ENCODE measurements at regions not wholly inside any gene's neighbourhood (a gene's known extent, or its start where the extent isn't known, plus 50 kb on each side); places are given as distances from the start of the nearest gene placed in this dataset.

GRCh38 chr5:171619744-171620143 lies 165.9 kb upstream of the SMIM23 start:
- TF ChIP-seq RAD21 (conservative IDR thresholded peaks at IDR 0.05) (no peak), EP300 (conservative IDR thresholded peaks at IDR 0.05; ENCODE audit: poor library complexity, severe bottlenecking) (no peak)
- Histone ChIP-seq H3K27me3 (ENCODE audit: insufficient read depth, low read depth, low read length) (peaks cover 28% of the 10 kb centered on the region), H3K36me3 (ENCODE audit: insufficient read depth, low read length) (no peaks in the 10 kb centered on the region), H3K4me2 (ENCODE audit: low read length) (no peak overlapping the region), H3K9ac (ENCODE audit: low read length) (no peak overlapping the region), H3K9me2 (ENCODE audit: insufficient read depth, low read length) (no peaks in the 10 kb centered on the region), H2AFZ (ENCODE audit: low read depth, low read length) (no peak overlapping the region), H3K4me3 (ENCODE audit: low read length) (no peak overlapping the region), H3F3A (ENCODE audit: insufficient read depth, low read length, poor library complexity, severe bottlenecking) (no peaks in the 10 kb centered on the region), H3K9me3 (ENCODE audit: low read length) (no peaks in the 10 kb centered on the region), H4K20me1 (ENCODE audit: insufficient read depth) (no peaks in the 10 kb centered on the region), H3K79me2 (replicated peaks; ENCODE audit: insufficient read depth, low read length) (no peaks in the 10 kb centered on the region), H3K27ac (ENCODE audit: low read length) (no peak overlapping the region)

GRCh38 chr5:171622010-171622409 lies 163.6 kb upstream of the SMIM23 start:
- Histone ChIP-seq H3K79me2 (replicated peaks; ENCODE audit: insufficient read depth, low read length) (no peaks in the 10 kb centered on the region), H3K9me3 (ENCODE audit: low read length) (no peaks in the 10 kb centered on the region), H4K20me1 (ENCODE audit: insufficient read depth) (no peaks in the 10 kb centered on the region), H3K9me2 (ENCODE audit: insufficient read depth, low read length) (no peaks in the 10 kb centered on the region), H3F3A (ENCODE audit: insufficient read depth, low read length, poor library complexity, severe bottlenecking) (no peaks in the 10 kb centered on the region), H3K4me2 (ENCODE audit: low read length) (no peak overlapping the region), H3K4me3 (ENCODE audit: low read length) (no peak overlapping the region), H3K27ac (ENCODE audit: low read length) (no peak overlapping the region), H3K9ac (ENCODE audit: low read length) (no peak overlapping the region), H2AFZ (ENCODE audit: low read depth, low read length) (no peak overlapping the region), H3K27me3 (ENCODE audit: insufficient read depth, low read depth, low read length) (peaks cover 42% of the 10 kb centered on the region), H3K36me3 (ENCODE audit: insufficient read depth, low read length) (no peaks in the 10 kb centered on the region)
- TF ChIP-seq CTCF (IDR thresholded peaks at IDR 0.05; ENCODE audit: poor library complexity, severe bottlenecking), result no peak
- no peak for TF ChIP-seq RAD21 (conservative IDR thresholded peaks at IDR 0.05)
- no peak for TF ChIP-seq EZH2 (IDR thresholded peaks at IDR 0.05; ENCODE audit: borderline replicate concordance, insufficient read depth, low read length, poor library complexity, severe bottlenecking)
- TF ChIP-seq TAF1 (IDR thresholded peaks at IDR 0.05; ENCODE audit: low read depth), result no peak
- no peak for TF ChIP-seq POLR2AphosphoS5 (IDR thresholded peaks at IDR 0.05)
- TF ChIP-seq SMC3 (conservative IDR thresholded peaks at IDR 0.05; ENCODE audit: poor library complexity), result no peak
- no peak for TF ChIP-seq REST (IDR thresholded peaks at IDR 0.05; ENCODE audit: borderline replicate concordance)
- no peak for TF ChIP-seq EP300 (conservative IDR thresholded peaks at IDR 0.05; ENCODE audit: poor library complexity, severe bottlenecking)

GRCh38 chr5:171623107-171623506 lies 162.5 kb upstream of the SMIM23 start:
- peaks cover 47% of the 10 kb centered on the region for H3K27me3 ChIP-seq (ENCODE audit: insufficient read depth, low read depth, low read length)
- H3K9me3 ChIP-seq (ENCODE audit: low read length), result no peaks in the 10 kb centered on the region

More at GRCh38 chr5:171623107-171623506, 162.5 kb upstream of the SMIM23 start:
- Histone ChIP-seq H4K20me1 (ENCODE audit: insufficient read depth) (no peaks in the 10 kb centered on the region), H2AFZ (ENCODE audit: low read depth, low read length) (no peak overlapping the region), H3K9ac (ENCODE audit: low read length) (no peak overlapping the region), H3K4me3 (ENCODE audit: low read length) (no peak overlapping the region), H3K36me3 (ENCODE audit: insufficient read depth, low read length) (no peaks in the 10 kb centered on the region), H3K9me2 (ENCODE audit: insufficient read depth, low read length) (no peaks in the 10 kb centered on the region), H3K4me2 (ENCODE audit: low read length) (no peak overlapping the region), H3K27ac (ENCODE audit: low read length) (no peak overlapping the region), H3F3A (ENCODE audit: insufficient read depth, low read length, poor library complexity, severe bottlenecking) (no peaks in the 10 kb centered on the region), H3K79me2 (replicated peaks; ENCODE audit: insufficient read depth, low read length) (no peaks in the 10 kb centered on the region)
- TF ChIP-seq REST (IDR thresholded peaks at IDR 0.05; ENCODE audit: borderline replicate concordance) (no peak), TAF1 (IDR thresholded peaks at IDR 0.05; ENCODE audit: low read depth) (no peak), SMC3 (conservative IDR thresholded peaks at IDR 0.05; ENCODE audit: poor library complexity) (no peak), POLR2AphosphoS5 (IDR thresholded peaks at IDR 0.05) (no peak), RAD21 (conservative IDR thresholded peaks at IDR 0.05) (no peak), MXI1 (conservative IDR thresholded peaks at IDR 0.05; ENCODE audit: poor library complexity, severe bottlenecking) (no peak), CTCF (IDR thresholded peaks at IDR 0.05; ENCODE audit: poor library complexity, severe bottlenecking) (no peak), EP300 (conservative IDR thresholded peaks at IDR 0.05; ENCODE audit: poor library complexity, severe bottlenecking) (no peak), EZH2 (IDR thresholded peaks at IDR 0.05; ENCODE audit: borderline replicate concordance, insufficient read depth, low read length, poor library complexity, severe bottlenecking) (no peak)

All from neural cell (in vitro differentiated cells).